Ishikawa (cell line): ENCODE measurements at regions not wholly inside any gene's neighbourhood (a gene's known extent, or its start where the extent isn't known, plus 50 kb on each side); places are given as distances from the start of the nearest gene placed in this dataset.

Source experiments
- CEBPB ChIP-seq: IDR thresholded peaks from 2 replicates; pipeline ENCODE4 v1.6.1; 2012
- CREB1 ChIP-seq: IDR thresholded peaks from 2 replicates; pipeline ENCODE4 v1.6.1; 2012; ENCODE audit warnings: low read depth
- EGR1 ChIP-seq: IDR thresholded peaks from 2 replicates; pipeline ENCODE4 v1.6.1; 2012
- EP300 ChIP-seq: IDR thresholded peaks from 2 replicates; pipeline ENCODE4 v1.6.1; 2012; ENCODE audit warnings: borderline replicate concordance
- FOXM1 ChIP-seq: IDR thresholded peaks from 2 replicates; pipeline ENCODE4 v1.6.1; 2012; ENCODE audit warnings: low read depth, borderline replicate concordance
- MAX ChIP-seq: IDR thresholded peaks from 2 replicates; pipeline ENCODE4 v1.6.1; 2012
- NFIC ChIP-seq: IDR thresholded peaks from 2 replicates; pipeline ENCODE4 v1.6.1; 2012
- RAD21 ChIP-seq: IDR thresholded peaks from 2 replicates; pipeline ENCODE4 v1.6.1; 2012; ENCODE audit warnings: low read depth
- REST ChIP-seq: IDR thresholded peaks from 2 replicates; pipeline ENCODE4 v1.6.1; 2012; ENCODE audit warnings: low read depth, mild to moderate bottlenecking
- TAF1 ChIP-seq: IDR thresholded peaks from 2 replicates; pipeline ENCODE4 v1.6.1; 2012; ENCODE audit warnings: low read depth, mild to moderate bottlenecking
- TCF12 ChIP-seq: IDR thresholded peaks from 2 replicates; pipeline ENCODE4 v1.6.1; 2012; ENCODE audit warnings: low read depth
- TEAD4 ChIP-seq: IDR thresholded peaks from 2 replicates; pipeline ENCODE4 v1.6.1; 2012
- USF1 ChIP-seq: IDR thresholded peaks from 2 replicates; pipeline ENCODE4 v1.6.1; 2012
- YY1 ChIP-seq: IDR thresholded peaks from 2 replicates; pipeline ENCODE4 v1.6.1; 2012; ENCODE audit warnings: low read depth
- ZBTB7A ChIP-seq: IDR thresholded peaks from 2 replicates; pipeline ENCODE4 v1.6.1; 2012; ENCODE audit warnings: low read depth

GRCh38 chr1:229157480-229157879 is 113.4 kb upstream of the RAB4A start:
- TF ChIP-seq FOXM1, result no peak

GRCh38 chr1:229158341-229158921 is 112.5 kb upstream of the RAB4A start:
- TF ChIP-seq TAF1 (no peak), CREB1 (no peak), NFIC (no peak), REST (no peak), CEBPB (no peak), EGR1 (no peak), RAD21 (no peak), FOXM1 (no peak), TCF12 (no peak), MAX (no peak), USF1 (no peak), ZBTB7A (no peak), EP300 (no peak), YY1 (no peak), TEAD4 (no peak)

- TF ChIP-seq RAD21 (no peak), TAF1 (no peak), ZBTB7A (no peak), TCF12 (no peak), MAX (no peak), NFIC (no peak)
Measured at GRCh38 chr1:229158927-229159326, 112.0 kb upstream of the RAB4A start.

- TF ChIP-seq YY1, result no peak
- TF ChIP-seq NFIC, result peak; percentile 20; the same call in 1 of the 2 replicates
Measured at GRCh38 chr1:229159668-229160544, 111.0 kb upstream of the RAB4A start.

GRCh38 chr1:229161740-229162139 is 109.2 kb upstream of the RAB4A start:
- no peak for TF ChIP-seq TAF1
- no peak for TF ChIP-seq EP300
- no peak for TF ChIP-seq EGR1
- no peak for TF ChIP-seq CREB1
- no peak for TF ChIP-seq YY1
- TF ChIP-seq RAD21, result no peak
- TF ChIP-seq TCF12, result no peak
- no peak for TF ChIP-seq REST
- TF ChIP-seq TEAD4, result no peak
- TF ChIP-seq ZBTB7A, result no peak

- TF ChIP-seq EGR1 (no peak), TEAD4 (no peak), FOXM1 (no peak), CEBPB (no peak), REST (no peak), EP300 (no peak), TAF1 (no peak), YY1 (no peak), ZBTB7A (no peak), MAX (no peak), TCF12 (no peak), NFIC (no peak), RAD21 (no peak), USF1 (no peak), CREB1 (no peak)
Measured at GRCh38 chr1:229162825-229163515, 107.9 kb upstream of the RAB4A start.
